ENCODE measurements at regions not wholly inside any gene's neighbourhood (a gene's known extent, or its start where the extent isn't known, plus 50 kb on each side); places are given as distances from the start of the nearest gene placed in this dataset.
"Not testable (repeated sequence)": the region's sequence is repeated elsewhere in the genome, so short reads cannot be mapped to it uniquely, and the experiment has no call there.

- DNase-seq (ENCODE audit: low read depth) = no peak
Measured at GRCh38 chr5:57676222-57677098, 193.8 kb upstream of the ACTBL2 start.

GRCh38 chr5:57675236-57675635, 192.6 kb upstream of the ACTBL2 start:
- DNase-seq (ENCODE audit: low read depth) = no peak

- no peak for DNase-seq (ENCODE audit: low read depth)
Measured at GRCh38 chr5:57671371-57671770, 188.8 kb upstream of the ACTBL2 start.

GRCh38 chr5:57666582-57666981, 184.0 kb upstream of the ACTBL2 start:
- no peak for DNase-seq (ENCODE audit: low read depth)

GRCh38 chr5:57665146-57665936, 182.7 kb upstream of the ACTBL2 start:
- DNase-seq (ENCODE audit: low read depth) = no peak

- no peak for DNase-seq (ENCODE audit: low read depth)
Measured at GRCh38 chr5:57664700-57665099, 182.1 kb upstream of the ACTBL2 start.

- DNase-seq (ENCODE audit: low read depth) = no peak
Measured at GRCh38 chr5:57663466-57663865, 180.9 kb upstream of the ACTBL2 start.

GRCh38 chr5:57662991-57663390, 180.4 kb upstream of the ACTBL2 start:
- DNase-seq (ENCODE audit: low read depth) = no peak

GRCh38 chr5:57659886-57660285, 177.3 kb upstream of the ACTBL2 start:
- DNase-seq (ENCODE audit: low read depth) = no peak

GRCh38 chr5:57658018-57658417, 175.4 kb upstream of the ACTBL2 start:
- DNase-seq (ENCODE audit: low read depth) = no peak

GRCh38 chr5:57655228-57655627, 172.6 kb upstream of the ACTBL2 start:
- no peak for DNase-seq (ENCODE audit: low read depth)

- no peak for DNase-seq (ENCODE audit: low read depth)
Measured at GRCh38 chr5:57653636-57654290, 171.2 kb upstream of the ACTBL2 start.

- DNase-seq (ENCODE audit: low read depth) = no peak
Measured at GRCh38 chr5:57651127-57651526, 168.5 kb upstream of the ACTBL2 start.

GRCh38 chr5:57650360-57651069, 167.9 kb upstream of the ACTBL2 start:
- DNase-seq (ENCODE audit: low read depth) = no peak

- no peak for DNase-seq (ENCODE audit: low read depth)
Measured at GRCh38 chr5:57642698-57643097, 160.1 kb upstream of the ACTBL2 start.

- no peak for DNase-seq (ENCODE audit: low read depth)
Measured at GRCh38 chr5:57642066-57642465, 159.5 kb upstream of the ACTBL2 start.

- no peak for DNase-seq (ENCODE audit: low read depth)
Measured at GRCh38 chr5:57635146-57635777, 152.7 kb upstream of the ACTBL2 start.

GRCh38 chr5:57632937-57633336, 150.3 kb upstream of the ACTBL2 start:
- DNase-seq (ENCODE audit: low read depth) = no peak

- not testable (repeated sequence) for DNase-seq (ENCODE audit: low read depth)
Measured at GRCh38 chr5:57631139-57631538, 148.5 kb upstream of the ACTBL2 start.

- DNase-seq (ENCODE audit: low read depth) = no peak
Measured at GRCh38 chr5:57627661-57628060, 145.1 kb upstream of the ACTBL2 start.

- no peak for DNase-seq (ENCODE audit: low read depth)
Measured at GRCh38 chr5:57626703-57627102, 144.1 kb upstream of the ACTBL2 start.

GRCh38 chr5:57621624-57622023, 139.0 kb upstream of the ACTBL2 start:
- no peak for DNase-seq (ENCODE audit: low read depth)

Measured in stimulated activated CD8-positive, alpha-beta memory T cell treated with anti-CD3 and anti-CD28 coated beads, Interleukin-12 subunit alpha, Interleukin-12 subunit beta, amount 100 ng/mL, for 1 hour (primary cell).